NT2/D1 (cell line): ENCODE measurements at regions not wholly inside any gene's neighbourhood (a gene's known extent, or its start where the extent isn't known, plus 50 kb on each side); places are given as distances from the start of the nearest gene placed in this dataset.

ENCODE experiments used
- DNase-seq: peaks from one replicate; pipeline ENCODE4 v3.0.0-alpha.2; 2011; ENCODE audit warnings: low read depth, low spot score
- H3K27me3 ChIP-seq: 2 replicates; pipeline ENCODE4 v1.6.0; 2011; ENCODE audit warnings: mild to moderate bottlenecking; ENCODE audit not compliant: insufficient read length, insufficient read depth
- H3K36me3 ChIP-seq: 2 replicates; pipeline ENCODE4 v1.6.1; 2011; ENCODE audit warnings: mild to moderate bottlenecking, low read length, mixed read lengths; ENCODE audit not compliant: insufficient read depth, insufficient read length
- H3K4me1 ChIP-seq: 2 replicates; pipeline ENCODE4 v1.5.1; 2011; ENCODE audit not compliant: insufficient read depth, insufficient read length
- H3K4me3 ChIP-seq: 2 replicates; pipeline ENCODE4 v1.5.1; 2011; ENCODE audit warnings: low read depth; ENCODE audit not compliant: insufficient read length
- H3K9ac ChIP-seq: 2 replicates; pipeline ENCODE4 v1.6.0; 2011; ENCODE audit warnings: low read depth; ENCODE audit not compliant: insufficient read length
- H3K9me3 ChIP-seq: 2 replicates; pipeline ENCODE4 v1.5.1; 2011; ENCODE audit warnings: mild to moderate bottlenecking, low read length; ENCODE audit not compliant: insufficient read depth
- SUZ12 ChIP-seq: IDR thresholded peaks from 2 replicates; pipeline ENCODE4 v1.6.1; 2011; ENCODE audit not compliant: insufficient read length, insufficient read depth; ENCODE audit errors: extremely low read depth
- YY1 ChIP-seq: IDR thresholded peaks from 2 replicates; pipeline ENCODE4 v1.6.1; 2011; ENCODE audit not compliant: insufficient read length, insufficient read depth
- ZNF274 ChIP-seq: IDR thresholded peaks from 2 replicates; pipeline ENCODE4 v1.6.1; 2011; ENCODE audit warnings: mild to moderate bottlenecking, low read depth, low read length

DNA sequence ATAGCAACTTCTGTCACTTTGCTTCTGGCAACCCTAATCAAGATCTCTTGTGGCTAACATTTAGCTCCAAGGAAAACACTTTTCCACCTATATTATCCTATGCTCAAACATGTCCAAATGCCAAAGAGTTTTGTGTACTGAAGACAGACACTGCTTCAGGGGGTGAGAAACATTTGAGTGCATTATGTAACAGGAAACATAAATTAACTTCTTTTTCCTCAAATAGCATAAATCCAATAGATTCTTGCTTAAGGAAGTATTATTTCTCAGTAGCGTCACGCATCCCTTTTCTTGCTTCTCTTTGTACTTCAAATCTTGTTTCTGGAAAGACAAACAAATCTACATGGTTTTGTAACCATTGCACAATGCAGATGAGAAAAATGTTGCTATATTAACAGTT is 839.1 kb downstream of the GLUD2 start:
- Histone ChIP-seq H3K9ac (no peak overlapping the region), H3K9me3 (no peaks in the 10 kb centered on the region), H3K4me1 (no peaks in the 10 kb centered on the region), H3K36me3 (no peaks in the 10 kb centered on the region), H3K27me3 (no peaks in the 10 kb centered on the region), H3K4me3 (no peak overlapping the region)
- DNase-seq: no peak
- TF ChIP-seq YY1 (no peak), ZNF274 (no peak), SUZ12 (no peak)

- Histone ChIP-seq H3K9me3 (no peaks in the 10 kb centered on the region), H3K4me1 (no peaks in the 10 kb centered on the region), H3K36me3 (no peaks in the 10 kb centered on the region), H3K4me3 (no peak overlapping the region), H3K9ac (no peak overlapping the region), H3K27me3 (no peaks in the 10 kb centered on the region)
- no peak for DNase-seq
- TF ChIP-seq YY1 (no peak), SUZ12 (no peak), ZNF274 (no peak)
These were observed 847.3 kb downstream of the GLUD2 start for GRCh38 chrX:121894756-121895155.

DNA sequence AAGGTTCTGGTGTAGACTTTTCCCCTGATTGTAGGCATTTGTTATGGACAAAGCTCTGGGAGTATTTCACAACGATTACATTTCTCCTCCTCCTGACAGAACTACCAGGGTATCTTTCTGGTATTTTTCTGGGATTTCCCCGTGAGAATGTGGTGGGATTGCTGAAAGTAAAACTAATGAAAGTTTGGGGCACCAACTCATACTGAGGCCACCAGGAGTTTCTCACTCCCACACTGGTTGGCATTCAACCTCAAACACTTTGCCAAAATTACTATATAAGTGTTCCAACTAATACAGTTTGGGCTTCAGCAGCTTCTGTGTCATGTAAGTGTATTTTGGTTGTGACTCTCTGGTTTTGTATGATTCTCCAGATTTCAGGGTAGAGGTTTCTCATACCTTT is 855.1 kb downstream of the GLUD2 start:
- H3K9ac ChIP-seq: no peak overlapping the region
- TF ChIP-seq SUZ12: no peak
- TF ChIP-seq YY1: no peak
- H3K9me3 ChIP-seq: peaks cover 13% of the 10 kb centered on the region
- no peaks in the 10 kb centered on the region for H3K4me1 ChIP-seq
- H3K36me3 ChIP-seq: no peaks in the 10 kb centered on the region
- DNase-seq: no peak
- no peak overlapping the region for H3K4me3 ChIP-seq
- H3K27me3 ChIP-seq: no peaks in the 10 kb centered on the region

GRCh38 chrX:121903961-121904360 is 856.6 kb downstream of the GLUD2 start:
- Histone ChIP-seq H3K9ac (no peak overlapping the region), H3K9me3 (peaks cover 13% of the 10 kb centered on the region), H3K36me3 (no peaks in the 10 kb centered on the region), H3K4me3 (no peak overlapping the region), H3K27me3 (no peaks in the 10 kb centered on the region), H3K4me1 (no peaks in the 10 kb centered on the region)
- no peak for TF ChIP-seq SUZ12
- peak; percentile 28 for TF ChIP-seq YY1
- peak; percentile 39 for DNase-seq

GRCh38 chrX:121921258-121921657 is 873.8 kb downstream of the GLUD2 start:
- Histone ChIP-seq H3K36me3 (no peaks in the 10 kb centered on the region), H3K9ac (no peak overlapping the region), H3K4me1 (no peaks in the 10 kb centered on the region), H3K27me3 (no peaks in the 10 kb centered on the region), H3K4me3 (no peak overlapping the region), H3K9me3 (no peaks in the 10 kb centered on the region; the same call in 1 of the 2 replicates)
- DNase-seq: no peak
- TF ChIP-seq YY1 (no peak), SUZ12 (no peak), ZNF274 (no peak)

DNA sequence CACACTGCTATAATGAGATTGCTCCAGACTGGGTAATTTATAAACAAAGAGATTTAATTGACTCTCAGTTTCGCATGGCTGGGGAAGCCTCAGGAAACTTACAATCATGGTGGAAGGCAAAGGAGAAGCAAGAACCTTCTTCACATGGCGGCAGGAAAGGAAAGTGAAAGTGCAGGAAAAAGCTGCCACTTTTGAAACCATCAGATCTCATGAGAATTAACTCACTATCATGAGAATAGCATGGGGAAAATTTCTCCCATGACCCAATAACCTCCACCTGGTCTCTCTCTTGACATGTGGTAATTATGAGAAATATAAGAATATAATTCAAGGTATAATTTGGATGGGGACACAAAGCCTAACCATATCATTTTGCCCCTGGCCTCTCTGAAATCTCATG is 884.2 kb downstream of the GLUD2 start:
- no peak overlapping the region for H3K4me3 ChIP-seq
- H3K27me3 ChIP-seq: no peaks in the 10 kb centered on the region
- no peaks in the 10 kb centered on the region for H3K4me1 ChIP-seq
- no peaks in the 10 kb centered on the region for H3K36me3 ChIP-seq
- H3K9ac ChIP-seq: no peak overlapping the region
- peaks cover 11% of the 10 kb centered on the region; the same call in 1 of the 2 replicates for H3K9me3 ChIP-seq
- TF ChIP-seq YY1 (no peak), ZNF274 (no peak), SUZ12 (no peak)
- no peak for DNase-seq

DNA sequence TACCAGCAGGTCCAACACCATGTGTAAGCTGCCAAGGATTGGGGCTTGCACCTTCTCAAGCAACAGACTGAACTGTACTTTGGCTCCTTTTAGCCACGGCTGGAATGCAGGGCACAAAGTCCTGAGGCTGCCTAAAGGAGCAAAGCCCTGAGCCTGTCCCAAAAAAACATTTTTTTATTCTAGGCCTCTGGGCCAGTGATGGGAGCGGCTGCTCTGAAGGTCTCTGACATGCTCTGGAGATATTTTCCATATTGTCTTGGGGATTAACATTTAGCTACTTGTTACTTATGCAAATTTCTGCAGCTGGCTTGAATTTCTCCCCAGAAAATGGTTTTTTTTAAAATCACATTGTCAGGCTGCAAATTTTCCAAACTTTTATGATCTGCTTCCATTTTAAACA is 885.3 kb downstream of the GLUD2 start:
- Histone ChIP-seq H3K9me3 (peaks cover 11% of the 10 kb centered on the region; the same call in 1 of the 2 replicates), H3K4me3 (no peak overlapping the region), H3K4me1 (no peaks in the 10 kb centered on the region), H3K9ac (no peak overlapping the region), H3K36me3 (no peaks in the 10 kb centered on the region), H3K27me3 (no peaks in the 10 kb centered on the region)
- no peak for DNase-seq
- no peak for TF ChIP-seq YY1
- TF ChIP-seq ZNF274: no peak
- TF ChIP-seq SUZ12: no peak
